H1 (cell line): ENCODE measurements at regions not wholly inside any gene's neighbourhood (a gene's known extent, or its start where the extent isn't known, plus 50 kb on each side); places are given as distances from the start of the nearest gene placed in this dataset.

Source experiments
- BACH1 ChIP-seq: IDR thresholded peaks from 2 replicates; pipeline ENCODE4 v1.6.1; 2012; ENCODE audit warnings: low read length, improper control_type of control experiment
- SP2 ChIP-seq: IDR thresholded peaks from 2 replicates; pipeline ENCODE4 v1.6.1; 2012; ENCODE audit warnings: mild to moderate bottlenecking, low read length, inconsistent platforms
- TF ChIP-seq, protein P1 (sequence below): fragments of 300-600 bp; sonication (generic); IDR thresholded peaks from 2 replicates; pipeline ENCODE4 v1.7.1; 2012; ENCODE audit warnings: low read length, moderate library complexity, mild to moderate bottlenecking, inconsistent platforms; ENCODE audit not compliant: insufficient replicate concordance

DNA sequence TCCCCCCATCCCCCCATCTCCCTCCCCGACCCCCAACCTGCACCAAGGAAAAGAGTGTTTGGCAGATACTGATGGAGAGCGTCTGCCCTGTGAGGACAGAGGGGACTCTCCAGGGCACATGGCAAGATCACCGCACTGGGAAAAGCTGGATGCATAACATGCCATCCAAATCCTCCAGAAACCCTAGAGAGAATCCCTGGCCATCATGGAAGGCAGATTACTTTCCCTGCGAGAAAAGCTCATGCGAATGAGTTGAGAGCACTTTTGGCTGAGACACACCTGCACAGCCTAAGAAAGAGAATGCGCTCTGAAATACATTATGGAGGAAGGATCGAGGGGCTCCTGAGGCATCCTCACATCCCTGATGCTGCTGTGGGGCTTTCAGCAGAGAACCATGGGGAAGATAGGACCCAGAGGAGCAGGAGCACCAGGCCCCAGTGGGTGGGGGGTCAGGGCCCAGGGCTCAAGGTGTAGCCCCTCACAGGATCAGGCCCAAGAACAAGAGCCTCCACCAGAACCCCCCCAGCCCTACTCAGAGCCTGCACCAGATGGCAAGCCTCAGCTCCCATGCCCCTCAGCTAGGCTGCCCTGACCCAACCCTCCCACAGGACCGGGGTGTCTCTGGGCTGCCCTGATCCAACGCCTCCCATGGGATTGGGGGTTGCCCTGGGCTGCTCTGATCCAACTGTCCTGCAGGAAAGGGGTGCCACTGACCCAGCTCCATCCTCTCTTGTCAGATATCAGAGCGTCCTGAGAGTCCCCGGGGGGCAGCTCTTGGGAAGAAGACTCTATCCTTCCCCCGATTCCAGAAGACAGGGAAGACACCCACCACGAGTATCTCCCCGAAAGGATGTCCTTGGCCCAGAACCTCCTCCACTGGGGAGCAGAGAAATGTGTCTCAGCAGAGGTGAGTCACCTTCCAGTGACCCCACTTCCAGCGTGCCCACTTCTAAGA lies 153.4 kb downstream of the NDUFA10 start (continued):
- TF ChIP-seq, protein P1, sequence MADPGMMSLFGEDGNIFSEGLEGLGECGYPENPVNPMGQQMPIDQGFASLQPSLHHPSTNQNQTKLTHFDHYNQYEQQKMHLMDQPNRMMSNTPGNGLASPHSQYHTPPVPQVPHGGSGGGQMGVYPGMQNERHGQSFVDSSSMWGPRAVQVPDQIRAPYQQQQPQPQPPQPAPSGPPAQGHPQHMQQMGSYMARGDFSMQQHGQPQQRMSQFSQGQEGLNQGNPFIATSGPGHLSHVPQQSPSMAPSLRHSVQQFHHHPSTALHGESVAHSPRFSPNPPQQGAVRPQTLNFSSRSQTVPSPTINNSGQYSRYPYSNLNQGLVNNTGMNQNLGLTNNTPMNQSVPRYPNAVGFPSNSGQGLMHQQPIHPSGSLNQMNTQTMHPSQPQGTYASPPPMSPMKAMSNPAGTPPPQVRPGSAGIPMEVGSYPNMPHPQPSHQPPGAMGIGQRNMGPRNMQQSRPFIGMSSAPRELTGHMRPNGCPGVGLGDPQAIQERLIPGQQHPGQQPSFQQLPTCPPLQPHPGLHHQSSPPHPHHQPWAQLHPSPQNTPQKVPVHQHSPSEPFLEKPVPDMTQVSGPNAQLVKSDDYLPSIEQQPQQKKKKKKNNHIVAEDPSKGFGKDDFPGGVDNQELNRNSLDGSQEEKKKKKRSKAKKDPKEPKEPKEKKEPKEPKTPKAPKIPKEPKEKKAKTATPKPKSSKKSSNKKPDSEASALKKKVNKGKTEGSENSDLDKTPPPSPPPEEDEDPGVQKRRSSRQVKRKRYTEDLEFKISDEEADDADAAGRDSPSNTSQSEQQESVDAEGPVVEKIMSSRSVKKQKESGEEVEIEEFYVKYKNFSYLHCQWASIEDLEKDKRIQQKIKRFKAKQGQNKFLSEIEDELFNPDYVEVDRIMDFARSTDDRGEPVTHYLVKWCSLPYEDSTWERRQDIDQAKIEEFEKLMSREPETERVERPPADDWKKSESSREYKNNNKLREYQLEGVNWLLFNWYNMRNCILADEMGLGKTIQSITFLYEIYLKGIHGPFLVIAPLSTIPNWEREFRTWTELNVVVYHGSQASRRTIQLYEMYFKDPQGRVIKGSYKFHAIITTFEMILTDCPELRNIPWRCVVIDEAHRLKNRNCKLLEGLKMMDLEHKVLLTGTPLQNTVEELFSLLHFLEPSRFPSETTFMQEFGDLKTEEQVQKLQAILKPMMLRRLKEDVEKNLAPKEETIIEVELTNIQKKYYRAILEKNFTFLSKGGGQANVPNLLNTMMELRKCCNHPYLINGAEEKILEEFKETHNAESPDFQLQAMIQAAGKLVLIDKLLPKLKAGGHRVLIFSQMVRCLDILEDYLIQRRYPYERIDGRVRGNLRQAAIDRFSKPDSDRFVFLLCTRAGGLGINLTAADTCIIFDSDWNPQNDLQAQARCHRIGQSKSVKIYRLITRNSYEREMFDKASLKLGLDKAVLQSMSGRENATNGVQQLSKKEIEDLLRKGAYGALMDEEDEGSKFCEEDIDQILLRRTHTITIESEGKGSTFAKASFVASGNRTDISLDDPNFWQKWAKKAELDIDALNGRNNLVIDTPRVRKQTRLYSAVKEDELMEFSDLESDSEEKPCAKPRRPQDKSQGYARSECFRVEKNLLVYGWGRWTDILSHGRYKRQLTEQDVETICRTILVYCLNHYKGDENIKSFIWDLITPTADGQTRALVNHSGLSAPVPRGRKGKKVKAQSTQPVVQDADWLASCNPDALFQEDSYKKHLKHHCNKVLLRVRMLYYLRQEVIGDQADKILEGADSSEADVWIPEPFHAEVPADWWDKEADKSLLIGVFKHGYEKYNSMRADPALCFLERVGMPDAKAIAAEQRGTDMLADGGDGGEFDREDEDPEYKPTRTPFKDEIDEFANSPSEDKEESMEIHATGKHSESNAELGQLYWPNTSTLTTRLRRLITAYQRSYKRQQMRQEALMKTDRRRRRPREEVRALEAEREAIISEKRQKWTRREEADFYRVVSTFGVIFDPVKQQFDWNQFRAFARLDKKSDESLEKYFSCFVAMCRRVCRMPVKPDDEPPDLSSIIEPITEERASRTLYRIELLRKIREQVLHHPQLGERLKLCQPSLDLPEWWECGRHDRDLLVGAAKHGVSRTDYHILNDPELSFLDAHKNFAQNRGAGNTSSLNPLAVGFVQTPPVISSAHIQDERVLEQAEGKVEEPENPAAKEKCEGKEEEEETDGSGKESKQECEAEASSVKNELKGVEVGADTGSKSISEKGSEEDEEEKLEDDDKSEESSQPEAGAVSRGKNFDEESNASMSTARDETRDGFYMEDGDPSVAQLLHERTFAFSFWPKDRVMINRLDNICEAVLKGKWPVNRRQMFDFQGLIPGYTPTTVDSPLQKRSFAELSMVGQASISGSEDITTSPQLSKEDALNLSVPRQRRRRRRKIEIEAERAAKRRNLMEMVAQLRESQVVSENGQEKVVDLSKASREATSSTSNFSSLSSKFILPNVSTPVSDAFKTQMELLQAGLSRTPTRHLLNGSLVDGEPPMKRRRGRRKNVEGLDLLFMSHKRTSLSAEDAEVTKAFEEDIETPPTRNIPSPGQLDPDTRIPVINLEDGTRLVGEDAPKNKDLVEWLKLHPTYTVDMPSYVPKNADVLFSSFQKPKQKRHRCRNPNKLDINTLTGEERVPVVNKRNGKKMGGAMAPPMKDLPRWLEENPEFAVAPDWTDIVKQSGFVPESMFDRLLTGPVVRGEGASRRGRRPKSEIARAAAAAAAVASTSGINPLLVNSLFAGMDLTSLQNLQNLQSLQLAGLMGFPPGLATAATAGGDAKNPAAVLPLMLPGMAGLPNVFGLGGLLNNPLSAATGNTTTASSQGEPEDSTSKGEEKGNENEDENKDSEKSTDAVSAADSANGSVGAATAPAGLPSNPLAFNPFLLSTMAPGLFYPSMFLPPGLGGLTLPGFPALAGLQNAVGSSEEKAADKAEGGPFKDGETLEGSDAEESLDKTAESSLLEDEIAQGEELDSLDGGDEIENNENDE, result no peak
- TF ChIP-seq BACH1 (no peak), SP2 (no peak)
